Epidermal melanocyte (primary cell): ENCODE measurements at regions not wholly inside any gene's neighbourhood (a gene's known extent, or its start where the extent isn't known, plus 50 kb on each side); places are given as distances from the start of the nearest gene placed in this dataset.

ENCODE experiments used
- DNase-seq: peaks from one replicate; pipeline ENCODE4 v3.0.0; 2011; ENCODE audit warnings: low spot score; ENCODE audit not compliant: insufficient read length

- no peak for DNase-seq
Measured at GRCh38 chr6:3594201-3594600, 137.4 kb upstream of the SLC22A23 start.

DNA sequence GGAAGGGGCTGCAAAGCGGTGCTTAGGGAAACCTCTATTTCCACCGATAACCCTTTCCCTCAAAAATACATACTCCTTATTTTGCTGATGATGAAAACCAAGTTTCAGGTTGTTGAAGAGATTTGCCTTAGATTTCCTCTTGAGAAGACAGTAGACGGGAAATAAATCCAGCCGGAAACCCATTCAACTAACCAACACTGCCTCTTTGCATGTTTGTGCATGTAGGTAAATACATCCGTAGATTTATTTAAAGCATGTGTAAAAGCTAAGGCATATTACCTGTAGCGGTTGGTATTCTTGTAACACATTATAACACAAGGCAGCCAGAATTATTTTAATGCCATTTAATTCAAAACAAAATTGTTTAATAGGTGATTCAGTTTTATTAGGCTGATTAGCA lies 136.3 kb upstream of the SLC22A23 start:
- DNase-seq, result no peak

GRCh38 chr6:3592371-3592941 lies 135.6 kb upstream of the SLC22A23 start:
- DNase-seq, result no peak

GRCh38 chr6:3591970-3592369 lies 135.1 kb upstream of the SLC22A23 start:
- DNase-seq, result no peak

DNA sequence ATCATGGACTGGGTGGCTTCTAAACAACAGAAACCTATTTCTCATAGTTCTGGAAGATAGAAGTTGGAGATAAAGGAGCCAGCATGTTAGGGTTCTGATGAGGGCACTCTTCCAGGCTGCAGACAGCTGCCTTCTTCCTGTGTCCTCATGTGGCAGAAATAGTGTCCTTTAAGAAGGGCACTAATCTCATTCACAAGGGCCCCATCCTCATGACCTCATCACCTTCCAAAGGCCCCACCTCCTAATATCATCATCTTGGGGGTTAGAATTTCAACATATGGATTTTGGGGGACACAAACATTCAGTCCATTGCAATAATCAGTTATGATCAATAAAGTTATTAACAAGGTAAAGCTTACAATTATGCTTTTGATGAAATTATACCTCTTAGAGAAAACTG lies 130.8 kb upstream of the SLC22A23 start:
- no peak for DNase-seq

DNA sequence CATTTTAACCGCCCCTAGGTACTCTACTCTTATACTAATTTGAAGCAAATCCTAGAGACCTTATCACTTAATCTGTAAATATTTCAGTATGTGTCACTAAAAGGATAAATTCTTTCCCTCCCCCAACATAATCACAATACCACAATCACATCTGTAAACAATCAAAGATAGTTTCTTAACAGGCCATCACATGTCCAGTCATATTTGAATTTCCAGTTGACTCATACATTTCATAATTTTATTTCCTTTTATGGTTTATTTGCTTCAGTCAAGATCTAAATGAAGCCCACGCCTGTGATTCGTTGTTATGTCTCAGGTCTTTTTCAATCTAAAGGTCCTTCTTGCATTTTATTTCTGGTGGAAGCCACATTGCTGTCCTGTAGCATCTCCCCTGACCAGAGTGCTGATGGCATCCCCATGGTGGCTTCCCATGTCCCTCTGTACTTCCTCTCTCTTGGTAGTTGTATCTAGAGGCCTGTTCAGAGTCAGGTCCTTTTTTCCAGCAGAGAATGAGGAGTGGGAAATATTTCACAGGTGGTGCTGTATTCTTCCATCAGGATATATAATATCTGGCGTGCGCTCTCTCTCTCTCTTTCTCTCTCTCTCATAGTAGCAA lies 128.6 kb upstream of the SLC22A23 start:
- DNase-seq, result no peak

- no peak for DNase-seq
Measured at GRCh38 chr6:3584606-3585005, 127.8 kb upstream of the SLC22A23 start.

GRCh38 chr6:3581469-3581868 lies 124.6 kb upstream of the SLC22A23 start:
- no peak for DNase-seq

DNA sequence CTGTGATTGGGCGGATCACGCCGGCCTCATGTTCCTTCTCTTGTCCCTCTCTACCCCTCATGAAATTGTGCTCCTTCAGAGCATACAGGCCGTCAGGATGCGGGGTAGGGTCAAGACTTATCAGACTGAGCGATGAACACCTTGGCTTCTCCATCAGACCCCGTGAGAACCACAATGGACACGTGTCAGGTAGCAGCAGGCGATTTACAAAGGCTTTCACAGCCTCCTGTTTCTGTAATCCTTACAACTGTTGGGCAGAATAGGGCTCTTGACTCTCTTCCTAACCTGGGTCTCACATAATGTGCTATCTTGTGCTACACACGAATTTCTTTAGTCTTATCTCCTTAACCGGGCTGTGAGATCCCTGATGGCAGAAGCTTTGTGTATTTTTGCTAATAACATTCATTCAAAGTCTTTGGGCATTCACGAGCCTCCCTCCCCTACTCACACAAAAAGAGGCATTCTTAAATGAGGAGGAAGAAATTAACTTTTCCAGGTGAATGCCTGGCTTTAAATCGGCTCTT lies 122.9 kb upstream of the SLC22A23 start:
- no peak for DNase-seq

GRCh38 chr6:3578981-3579380 lies 122.1 kb upstream of the SLC22A23 start:
- DNase-seq, result no peak

DNA sequence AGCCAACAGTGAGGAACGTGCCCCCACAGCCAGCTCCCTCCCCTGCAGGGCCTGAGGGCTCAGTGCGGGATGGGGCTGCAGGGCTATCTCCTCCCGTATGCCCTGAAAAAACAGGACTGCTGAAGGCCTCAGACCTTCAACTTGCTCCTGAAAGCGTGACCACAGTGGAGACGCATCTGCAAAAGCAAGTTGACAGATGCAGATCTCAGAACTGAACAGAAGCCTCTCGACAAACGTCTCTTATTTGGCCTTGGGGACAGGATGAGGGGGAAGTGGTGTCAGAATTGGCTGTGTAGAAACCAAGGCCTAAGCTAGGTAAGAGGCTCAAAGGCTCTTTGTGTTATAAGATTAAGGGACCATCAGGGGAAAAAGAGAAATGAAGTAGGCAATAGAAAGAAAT lies 120.7 kb upstream of the SLC22A23 start:
- no peak for DNase-seq

DNA sequence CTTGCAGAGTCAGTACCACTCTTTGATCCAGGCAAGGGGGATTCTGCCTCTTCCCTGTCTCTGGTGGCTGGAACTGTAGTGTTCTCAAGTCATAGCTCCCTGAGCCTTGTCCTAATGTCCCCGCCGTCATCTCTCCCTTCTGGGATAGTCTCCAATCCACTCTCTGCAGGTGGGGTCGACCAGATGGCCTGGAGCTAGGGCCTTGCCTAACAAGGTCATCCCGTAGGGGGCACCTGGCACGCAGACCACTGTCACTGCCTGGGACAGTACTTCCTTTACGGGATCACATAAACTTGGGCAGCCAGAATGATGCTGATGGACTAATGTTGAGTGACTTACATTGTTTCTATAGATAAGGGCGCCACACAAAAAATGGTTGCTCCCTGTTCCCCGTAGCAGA lies 118.9 kb upstream of the SLC22A23 start:
- DNase-seq, result no peak

- no peak for DNase-seq
Measured at GRCh38 chr6:3575166-3575565, 118.3 kb upstream of the SLC22A23 start.

GRCh38 chr6:3573670-3574069 lies 116.8 kb upstream of the SLC22A23 start:
- DNase-seq, result no peak

DNA sequence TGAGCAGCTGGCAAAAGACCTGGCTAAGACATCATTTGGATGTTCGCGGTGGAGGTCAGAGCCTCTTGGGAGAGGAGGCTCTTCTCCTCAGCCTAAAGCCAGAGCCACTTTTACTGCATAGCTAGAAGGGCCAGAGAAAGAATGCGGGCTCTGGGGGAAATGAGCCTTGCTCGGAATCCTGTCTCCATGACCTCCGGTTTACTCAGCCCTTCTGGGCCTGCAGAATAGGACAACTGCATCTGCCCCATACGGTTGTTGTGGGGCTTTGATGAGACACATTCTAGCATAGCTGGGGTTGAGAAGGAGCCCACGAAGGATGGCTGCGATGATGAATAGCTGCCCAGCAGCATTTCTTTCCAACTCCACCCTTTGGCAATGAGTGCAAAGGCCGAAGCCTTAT lies 115.0 kb upstream of the SLC22A23 start:
- DNase-seq, result no peak

DNA sequence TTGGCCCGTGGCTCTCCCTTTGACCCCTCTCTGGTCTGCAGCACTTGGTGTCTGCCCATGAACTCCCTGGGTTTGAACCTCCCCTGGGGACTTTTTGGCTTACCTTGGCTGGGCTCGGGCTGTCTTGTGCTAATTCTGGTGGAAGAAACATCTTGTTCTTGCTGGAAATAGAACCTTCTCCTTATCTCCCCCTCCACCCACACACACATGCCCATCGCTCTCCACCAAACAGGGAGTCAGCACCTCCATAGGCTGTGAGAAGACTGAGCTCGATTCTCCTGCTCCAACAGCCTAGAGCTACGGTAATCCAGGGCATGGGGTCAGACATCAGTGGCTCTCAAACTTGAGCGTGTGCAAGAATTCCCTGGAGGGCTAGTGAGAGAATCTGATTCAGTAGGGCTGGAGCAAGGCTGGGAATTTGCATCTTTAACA lies 114.4 kb upstream of the SLC22A23 start:
- DNase-seq, result no peak

DNA sequence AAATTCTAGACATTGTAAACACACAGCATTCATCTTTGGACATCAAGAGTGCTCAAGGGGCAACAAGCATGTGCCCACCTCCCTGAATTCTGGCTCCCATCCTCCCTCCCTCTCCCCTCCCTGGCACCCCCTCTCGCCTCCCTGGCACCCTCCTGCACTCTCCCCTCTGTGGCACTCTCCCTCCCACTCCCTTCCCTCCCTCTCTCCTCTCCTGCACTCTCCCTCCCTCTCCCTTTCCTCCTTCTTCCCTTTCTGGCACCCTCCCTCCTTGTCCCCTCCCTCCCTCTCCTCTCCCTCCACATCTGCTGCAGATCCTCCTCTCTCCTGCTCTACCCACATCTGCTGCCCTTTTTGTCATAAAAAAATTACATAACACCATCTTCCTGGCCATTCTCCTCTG lies 113.0 kb upstream of the SLC22A23 start:
- no peak for DNase-seq

DNA sequence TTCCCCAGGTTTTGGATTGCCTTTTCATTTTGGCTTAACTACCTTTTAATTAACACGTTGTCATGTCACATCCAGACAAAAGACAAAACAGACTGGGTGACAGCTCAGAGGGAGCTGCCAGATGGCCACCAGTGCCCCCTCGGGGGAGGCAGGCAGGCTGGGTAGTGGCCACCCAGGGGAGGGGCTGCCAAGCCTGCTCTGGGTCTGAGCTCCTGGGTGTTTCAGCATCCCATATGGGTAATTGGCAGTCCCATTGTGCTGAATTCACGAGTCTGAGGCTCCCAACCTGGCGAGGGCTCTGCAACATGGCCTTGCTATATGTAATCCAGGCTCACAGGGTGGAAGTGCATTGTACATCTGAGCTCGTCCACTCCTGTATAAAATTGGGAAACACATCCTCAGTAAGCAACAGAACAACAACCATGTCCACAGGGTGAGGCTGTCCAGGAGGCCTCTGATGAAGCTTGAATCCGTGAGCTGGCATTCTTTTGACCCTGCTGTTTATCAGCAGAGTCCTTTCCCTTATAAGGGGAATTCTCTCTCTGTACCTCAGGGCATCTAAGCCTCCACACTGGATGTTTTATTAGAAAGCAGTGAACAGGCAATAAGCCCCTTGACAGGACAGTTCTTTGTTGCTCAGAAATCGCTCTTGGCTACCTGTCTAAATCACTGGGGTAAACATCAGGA lies 111.7 kb upstream of the SLC22A23 start:
- no peak for DNase-seq

DNA sequence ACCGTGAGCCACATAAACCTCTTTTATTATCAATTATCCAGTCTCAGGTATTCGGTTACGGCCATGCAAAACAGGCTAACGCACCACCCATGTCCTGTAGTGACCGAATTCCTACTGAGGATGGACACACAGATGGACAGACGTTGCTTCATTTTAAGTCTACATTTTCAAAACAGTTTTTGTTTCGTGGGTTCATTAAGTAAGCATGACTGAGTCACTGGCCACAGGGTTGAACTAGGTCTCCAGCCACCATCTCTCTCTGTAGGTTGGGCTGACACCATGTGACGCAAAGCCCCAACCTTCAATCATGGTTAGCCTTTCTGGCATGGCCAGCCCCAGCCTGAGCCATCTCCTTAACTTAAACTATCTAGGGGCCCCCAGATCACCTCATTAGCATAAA lies 110.0 kb upstream of the SLC22A23 start:
- DNase-seq, result no peak

DNA sequence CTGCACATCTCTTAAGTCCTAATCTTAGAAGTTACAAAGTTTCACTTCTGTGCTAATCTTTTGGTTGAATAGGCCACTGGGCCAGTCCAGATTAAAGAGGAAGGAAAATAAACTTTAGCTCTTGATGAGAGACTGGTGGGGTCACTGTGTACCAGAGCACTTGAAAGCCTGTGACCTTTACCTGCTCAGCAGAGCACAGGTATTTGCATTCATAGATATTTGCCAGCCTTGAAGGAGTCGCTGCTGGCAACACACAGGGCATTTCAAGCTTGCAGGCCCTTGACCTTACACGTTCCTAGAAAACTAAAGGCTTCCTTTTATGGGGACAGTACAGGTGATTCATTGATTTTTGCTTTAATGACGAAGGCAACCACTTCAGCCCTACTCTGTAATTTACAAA lies 108.4 kb upstream of the SLC22A23 start:
- DNase-seq, result no peak

DNA sequence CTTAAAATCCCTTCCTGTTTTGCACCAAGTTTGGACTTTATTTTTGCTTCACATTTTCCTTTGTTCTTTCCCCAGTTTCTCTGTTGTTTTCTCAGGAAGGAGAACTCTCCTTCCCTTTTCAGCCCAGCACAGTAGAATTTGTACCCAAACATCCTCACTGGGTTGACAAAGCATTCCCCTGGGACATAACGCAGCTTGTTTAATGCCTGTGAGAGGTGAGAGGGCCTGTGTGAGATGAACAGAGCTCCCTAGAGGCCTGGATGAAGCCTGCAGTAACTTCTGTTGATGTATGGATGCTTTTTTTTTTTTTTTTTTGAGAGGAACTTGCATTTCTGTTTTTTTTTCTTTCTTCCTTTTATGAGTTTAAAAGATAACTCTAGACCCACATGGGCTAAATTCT lies 104.9 kb upstream of the SLC22A23 start:
- DNase-seq, result no peak

GRCh38 chr6:3560211-3560610 lies 103.4 kb upstream of the SLC22A23 start:
- DNase-seq, result no peak

DNA sequence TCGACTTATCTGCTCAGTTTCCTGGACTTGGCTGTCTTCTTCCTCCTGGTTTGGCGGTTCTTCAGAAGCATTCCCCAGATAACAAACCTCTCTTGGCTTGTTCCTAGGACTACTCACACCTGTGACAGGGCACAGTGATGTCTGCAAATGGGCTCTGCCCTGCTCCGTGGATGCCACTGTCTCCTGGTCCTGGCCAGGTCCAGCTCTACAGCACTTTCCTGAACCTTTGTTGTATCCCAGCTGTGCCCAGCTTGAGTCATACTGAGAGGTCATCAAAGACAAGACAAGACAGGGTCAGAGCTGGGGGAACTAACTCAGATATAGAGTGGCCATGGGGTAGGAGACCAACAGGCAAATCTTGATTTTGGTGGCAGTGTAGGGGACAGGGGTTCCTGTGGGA lies 102.7 kb upstream of the SLC22A23 start:
- DNase-seq, result no peak
